Suppressor macrophage (primary cell): ENCODE measurements at regions not wholly inside any gene's neighbourhood (a gene's known extent, or its start where the extent isn't known, plus 50 kb on each side); places are given as distances from the start of the nearest gene placed in this dataset.
"Not testable (repeated sequence)": the region's sequence is repeated elsewhere in the genome, so short reads cannot be mapped to it uniquely, and the experiment has no call there.

Experiments
- DNase-seq, 4 experiments: peaks; one replicate each; pipeline ENCODE4 v3.0.0-alpha.2; 2020 to 2022

- no peak for DNase-seq
Measured at GRCh38 chr4:74544655-74545361, 99.9 kb downstream of the AREG start.

- no peak for DNase-seq
Measured at GRCh38 chr4:74545448-74545847, 100.5 kb downstream of the AREG start.

DNA sequence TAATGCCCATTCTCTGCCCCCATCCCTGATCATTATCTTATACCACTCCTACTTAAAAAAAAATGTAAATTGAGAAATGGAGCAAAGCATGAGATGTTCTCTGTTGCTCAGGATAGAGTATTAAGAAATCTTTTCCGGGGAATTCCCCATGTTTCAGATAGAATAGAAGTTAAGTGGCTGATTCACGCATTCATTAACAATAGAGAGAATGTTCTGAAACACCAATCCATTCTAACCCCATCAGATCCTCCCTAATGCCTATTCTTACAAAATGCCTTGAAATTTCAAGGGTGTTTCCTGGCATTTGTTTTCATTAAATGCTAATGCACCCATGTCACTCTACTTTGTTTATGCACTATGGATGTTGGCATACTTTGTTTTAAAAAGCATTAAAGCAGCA is 101.1 kb downstream of the AREG start:
- peak in 2 of 4 experiments; percentile 58 to 59 for DNase-seq

DNA sequence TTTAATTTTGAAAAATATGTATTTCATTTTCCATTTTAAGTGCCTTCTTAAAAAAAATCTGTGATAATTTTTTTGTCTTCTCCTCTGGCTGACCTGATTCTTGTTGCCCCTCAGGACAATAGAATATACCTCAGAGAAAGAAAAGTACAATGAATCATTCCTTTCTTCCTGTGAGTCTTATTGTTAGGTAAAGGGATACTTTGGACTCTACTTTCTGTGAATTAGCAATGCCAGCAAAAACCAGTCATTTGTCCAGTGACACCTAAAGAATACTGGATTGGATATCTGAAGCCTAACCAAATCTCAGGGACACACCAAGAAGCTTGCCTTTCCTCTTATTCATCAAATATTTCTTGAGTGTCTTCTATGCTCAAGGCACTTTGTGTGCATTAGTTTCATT is 102.1 kb downstream of the AREG start:
- DNase-seq: no peak

DNA sequence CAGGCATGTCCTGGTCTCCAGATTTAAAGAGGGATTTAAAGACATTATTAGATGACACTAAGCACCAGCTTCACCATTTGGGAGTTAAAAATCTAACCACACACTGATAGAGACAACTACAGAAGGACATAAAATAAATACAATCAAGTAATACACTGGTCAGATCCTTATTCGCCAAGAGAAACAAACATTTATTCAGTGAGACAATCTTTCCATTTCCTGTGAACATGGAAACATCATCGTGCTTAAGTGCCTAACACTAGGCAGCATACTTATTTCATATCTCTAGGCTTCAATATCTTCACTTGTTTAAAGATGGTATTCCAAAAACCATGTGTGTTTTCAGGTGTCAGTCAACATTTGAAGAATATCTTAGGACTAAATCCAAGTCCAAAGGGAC is 103.6 kb downstream of the AREG start:
- DNase-seq: no peak

DNA sequence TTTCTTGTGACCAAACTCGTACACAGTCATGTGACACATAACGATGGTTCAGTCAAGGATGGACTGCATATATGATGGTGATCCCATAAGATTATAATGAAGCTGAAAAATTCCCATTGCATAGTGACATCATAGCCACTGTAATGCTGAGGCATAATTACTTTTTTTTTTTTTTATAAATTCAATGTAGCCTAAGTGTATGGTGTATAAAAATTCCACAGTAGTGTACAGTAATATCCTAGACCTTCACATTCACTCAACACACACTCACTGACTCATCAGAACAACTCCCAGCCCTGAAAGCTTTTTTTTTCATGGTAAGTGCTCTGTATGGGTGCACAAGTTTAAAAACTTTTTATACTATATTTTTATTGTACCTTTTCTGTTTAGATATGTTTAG is 105.0 kb downstream of the AREG start:
- DNase-seq: no peak

- no peak for DNase-seq
Measured at GRCh38 chr4:74555231-74555630, 110.3 kb downstream of the AREG start.

DNA sequence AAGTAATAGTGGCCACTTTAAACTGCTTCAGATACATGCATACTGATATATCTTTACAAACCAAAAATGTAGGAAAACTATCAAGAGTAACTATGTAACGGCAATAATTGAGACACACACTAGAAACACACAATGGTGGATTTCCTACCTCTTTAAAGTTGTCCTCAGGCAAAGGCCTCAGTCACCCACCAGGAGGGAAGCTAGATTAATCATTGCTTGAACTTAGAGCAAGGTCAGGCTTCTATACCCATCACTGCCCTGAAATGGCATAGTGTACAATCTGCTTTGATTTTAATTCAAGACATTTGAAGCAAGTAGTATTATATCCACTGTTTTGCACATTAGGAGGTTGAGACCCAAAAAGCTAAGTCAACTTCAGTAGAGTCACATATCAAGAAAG is 110.9 kb downstream of the AREG start:
- no peak for DNase-seq

DNA sequence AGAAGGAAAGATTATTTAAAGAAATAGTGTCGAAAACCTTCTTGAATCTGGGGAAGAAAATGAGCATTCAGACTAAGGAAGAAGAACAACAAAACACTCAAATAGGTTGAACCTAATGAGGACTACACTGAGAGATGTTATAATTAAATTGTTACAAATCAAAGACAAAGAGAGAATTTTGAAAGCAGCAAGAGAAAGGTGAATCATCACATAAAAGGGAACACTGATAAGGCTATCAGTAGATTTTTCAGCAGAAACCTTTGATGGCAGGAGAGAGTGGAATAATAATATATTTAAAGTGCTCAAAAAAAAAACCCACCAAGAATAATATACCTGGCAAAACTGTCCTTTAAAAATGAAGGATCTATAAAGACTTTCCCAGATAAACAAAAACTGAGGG is 114.9 kb downstream of the AREG start:
- DNase-seq: no peak

- no peak for DNase-seq
Measured at GRCh38 chr4:74567981-74568380, 123.0 kb downstream of the AREG start.

- no peak for DNase-seq
Measured at GRCh38 chr4:74570095-74570494, 125.2 kb downstream of the AREG start.

DNA sequence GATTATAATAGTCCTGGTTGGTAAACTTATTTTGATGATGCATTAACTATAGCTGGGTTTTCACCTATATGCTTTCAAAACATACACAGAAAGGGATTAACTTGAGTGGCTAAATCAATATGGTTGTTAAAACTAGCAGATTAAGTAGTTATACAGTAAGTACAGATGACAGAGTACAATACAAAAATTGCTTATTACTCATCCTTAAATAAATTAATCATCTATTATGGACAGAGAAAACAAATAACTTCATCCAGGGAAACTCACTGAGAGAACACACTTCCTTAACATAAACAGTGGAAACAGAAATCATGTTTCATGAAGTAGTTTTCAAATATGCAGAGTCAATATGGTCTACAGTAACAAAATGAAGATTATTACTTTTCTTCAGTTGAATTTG is 133.4 kb downstream of the AREG start:
- DNase-seq: no peak

- DNase-seq: not testable (repeated sequence)
Measured at GRCh38 chr4:74578865-74579264, 133.9 kb downstream of the AREG start.

- DNase-seq: peak; percentile 5 to 48 (median 35)
Measured at GRCh38 chr4:74583089-74583700, 138.3 kb downstream of the AREG start.

GRCh38 chr4:74583757-74584156 is 138.8 kb downstream of the AREG start:
- peak in 2 of 4 experiments; percentile 12 to 53 for DNase-seq

- DNase-seq: no peak
Measured at GRCh38 chr4:74588350-74588749, 143.4 kb downstream of the AREG start.

DNA sequence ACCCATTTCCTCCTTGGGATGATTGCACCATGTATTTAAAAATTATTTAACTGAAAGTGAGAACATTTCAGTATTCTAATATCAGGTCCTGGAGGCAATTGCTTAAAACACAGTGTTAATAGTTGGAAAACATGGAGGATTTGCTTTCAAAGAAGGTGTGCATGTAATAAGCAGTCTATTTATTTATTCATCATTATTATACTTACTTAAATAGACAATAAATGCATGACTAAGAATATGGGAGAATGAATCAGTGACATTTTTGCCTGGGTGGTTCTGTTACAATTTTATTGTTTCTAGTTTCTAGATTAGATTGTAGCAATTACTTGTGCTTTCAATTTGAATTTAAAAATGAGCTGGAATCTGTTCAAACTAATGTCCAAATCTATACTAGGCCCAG is 145.5 kb downstream of the AREG start:
- no peak for DNase-seq

- peak in 2 of 4 experiments; percentile 28 to 30 for DNase-seq
Measured at GRCh38 chr4:74598611-74599325, 153.8 kb downstream of the AREG start.

DNA sequence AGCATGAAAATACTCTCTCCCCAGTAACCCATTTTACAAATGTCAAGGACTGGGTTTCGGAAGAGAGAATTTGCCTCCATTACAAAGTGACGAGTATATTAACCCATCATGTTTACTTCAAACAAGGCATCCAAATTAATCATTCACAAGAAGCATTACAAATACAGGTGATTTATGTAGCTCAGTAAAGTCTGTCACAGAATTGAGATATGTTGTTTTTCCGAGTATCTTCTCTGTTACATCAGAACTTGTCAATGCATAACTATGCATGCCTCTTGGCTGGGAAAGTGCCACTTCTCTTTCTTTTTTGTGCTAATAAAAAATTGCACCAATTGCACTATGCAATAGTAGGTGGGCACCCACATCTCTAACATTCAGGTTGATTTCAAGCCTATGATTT is 158.2 kb downstream of the AREG start:
- DNase-seq: no peak

DNA sequence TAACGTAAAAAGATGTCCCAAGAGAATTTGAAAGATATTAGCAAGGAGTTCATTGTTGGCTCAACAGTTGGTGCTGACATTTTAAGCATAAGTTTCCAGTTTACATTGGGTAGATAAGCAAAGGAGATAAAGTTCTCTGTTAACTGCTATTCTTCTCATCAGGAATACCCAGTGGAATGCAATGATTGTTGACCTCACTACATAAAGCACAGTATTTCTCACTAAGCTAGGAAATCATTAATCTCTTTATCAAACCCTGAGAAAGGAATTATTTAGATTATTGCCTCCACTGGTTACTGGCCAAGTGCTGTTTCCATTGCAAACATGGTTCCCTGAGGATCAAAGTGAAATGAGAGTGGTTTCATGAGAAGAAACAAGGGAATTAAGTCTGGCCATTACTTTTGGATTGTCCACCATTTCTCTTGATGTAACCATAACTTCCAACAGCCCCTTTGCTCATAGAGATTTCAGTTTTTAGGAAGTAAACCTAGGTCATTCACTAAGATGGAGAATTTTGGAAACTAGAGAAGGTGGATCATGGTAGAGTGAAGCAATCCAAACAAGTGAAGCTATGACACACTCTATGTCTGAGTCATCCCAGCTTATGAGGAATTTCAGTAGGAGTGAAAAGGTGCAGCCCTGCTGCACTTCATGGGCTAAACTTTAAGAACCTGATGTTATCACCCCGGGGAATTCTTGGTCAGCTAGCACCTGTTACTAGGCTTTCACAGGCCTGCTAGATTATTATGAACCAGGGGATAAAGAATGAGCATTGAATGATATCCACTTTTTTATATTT is 163.4 kb downstream of the AREG start:
- peak in 1 of 4 experiments; percentile 5 for DNase-seq

- no peak for DNase-seq
Measured at GRCh38 chr4:74610491-74610890, 165.6 kb downstream of the AREG start.

- DNase-seq: no peak
Measured at GRCh38 chr4:74612837-74613236, 167.9 kb downstream of the AREG start.

GRCh38 chr4:74613266-74613665 is 168.3 kb downstream of the AREG start:
- DNase-seq: no peak
